NCI-H2227 treated with DMSO at 0.1 percent for 48 hours (cell line): ENCODE measurements at regions not wholly inside any gene's neighbourhood (a gene's known extent, or its start where the extent isn't known, plus 50 kb on each side); places are given as distances from the start of the nearest gene placed in this dataset.
A peak's percentile ranks its signal among the peaks of the same experiment; 100 is the strongest.

ENCODE experiments used
- DNase-seq: peaks from one replicate; lab custom pipeline; 2025; lab: John Stamatoyannopoulos, UW

- no peak for DNase-seq
Measured at GRCh38 chr6:166010136-166010960, 157.3 kb downstream of the TBXT start.

GRCh38 chr6:166009385-166010031 lies 158.1 kb downstream of the TBXT start:
- DNase-seq: no peak

- peak; percentile 13 for DNase-seq
Measured at GRCh38 chr6:166008441-166009369, 158.9 kb downstream of the TBXT start.

GRCh38 chr6:166007349-166008263 lies 160.0 kb downstream of the TBXT start:
- DNase-seq: no peak

- no peak for DNase-seq
Measured at GRCh38 chr6:166006900-166007301, 160.8 kb downstream of the TBXT start.

GRCh38 chr6:166005944-166006899 lies 161.4 kb downstream of the TBXT start:
- DNase-seq: peak; percentile 1

- no peak for DNase-seq
Measured at GRCh38 chr6:166005401-166005943, 162.2 kb downstream of the TBXT start.

GRCh38 chr6:166004876-166005275 lies 162.8 kb downstream of the TBXT start:
- no peak for DNase-seq

GRCh38 chr6:166004471-166004870 lies 163.2 kb downstream of the TBXT start:
- no peak for DNase-seq

GRCh38 chr6:166003569-166003968 lies 164.1 kb downstream of the TBXT start:
- no peak for DNase-seq

- no peak for DNase-seq
Measured at GRCh38 chr6:166001359-166001758, 166.3 kb downstream of the TBXT start.

GRCh38 chr6:165999279-165999678 lies 168.4 kb downstream of the TBXT start:
- no peak for DNase-seq

- DNase-seq: no peak
Measured at GRCh38 chr6:165998072-165998471, 169.6 kb downstream of the TBXT start.

GRCh38 chr6:165991341-165991740 lies 176.3 kb downstream of the TBXT start:
- DNase-seq: no peak

- no peak for DNase-seq
Measured at GRCh38 chr6:165990216-165990615, 177.4 kb downstream of the TBXT start.

- DNase-seq: no peak
Measured at GRCh38 chr6:165988757-165989456, 178.7 kb downstream of the TBXT start.

GRCh38 chr6:165988302-165988756 lies 179.3 kb downstream of the TBXT start:
- no peak for DNase-seq

GRCh38 chr6:165987483-165988301 lies 180.0 kb downstream of the TBXT start:
- no peak for DNase-seq
